ENCODE measurements at regions not wholly inside any gene's neighbourhood (a gene's known extent, or its start where the extent isn't known, plus 50 kb on each side); places are given as distances from the start of the nearest gene placed in this dataset.

DNA sequence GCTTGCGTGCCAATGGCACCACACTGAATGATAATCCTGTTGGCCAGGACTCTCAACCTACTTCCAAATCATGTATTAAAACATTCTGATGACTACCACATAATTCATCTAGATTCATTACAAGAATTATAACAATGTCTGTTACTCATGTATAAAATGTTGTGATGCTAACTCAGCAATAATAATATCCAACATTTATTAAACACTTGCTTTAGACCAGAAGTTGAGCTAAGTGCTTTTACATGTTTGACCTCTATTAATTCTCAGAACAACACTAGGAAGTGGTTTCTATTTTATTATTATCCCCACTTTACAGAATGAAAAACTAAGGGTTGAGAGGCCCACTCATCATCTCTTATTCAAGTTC, 178.4 kb downstream of the LNPK start (continued):
- TF ChIP-seq POLR2AphosphoS5 (IDR thresholded peaks at IDR 0.05; ENCODE audit: low read depth, low read length) = no peak

Measured in H1 (cell line).